IMR-90 (cell line): ENCODE measurements at regions not wholly inside any gene's neighbourhood (a gene's known extent, or its start where the extent isn't known, plus 50 kb on each side); places are given as distances from the start of the nearest gene placed in this dataset.

Experiments used
- POLR2A ChIP-seq: IDR thresholded peaks from 2 replicates; pipeline ENCODE4 v1.6.1; 2012; ENCODE audit warnings: mild to moderate bottlenecking, low read depth, low read length
- RCOR1 ChIP-seq: IDR thresholded peaks from 2 replicates; pipeline ENCODE4 v1.6.1; 2012; ENCODE audit warnings: mild to moderate bottlenecking, low read length, improper control_type of control experiment; ENCODE audit not compliant: insufficient replicate concordance
- TF ChIP-seq, protein P1 (sequence below): conservative IDR thresholded peaks from 2 replicates; pipeline ENCODE4 v1.5.1; 2012; ENCODE audit warnings: mild to moderate bottlenecking, low read depth, low read length, improper control_type of control experiment

DNA sequence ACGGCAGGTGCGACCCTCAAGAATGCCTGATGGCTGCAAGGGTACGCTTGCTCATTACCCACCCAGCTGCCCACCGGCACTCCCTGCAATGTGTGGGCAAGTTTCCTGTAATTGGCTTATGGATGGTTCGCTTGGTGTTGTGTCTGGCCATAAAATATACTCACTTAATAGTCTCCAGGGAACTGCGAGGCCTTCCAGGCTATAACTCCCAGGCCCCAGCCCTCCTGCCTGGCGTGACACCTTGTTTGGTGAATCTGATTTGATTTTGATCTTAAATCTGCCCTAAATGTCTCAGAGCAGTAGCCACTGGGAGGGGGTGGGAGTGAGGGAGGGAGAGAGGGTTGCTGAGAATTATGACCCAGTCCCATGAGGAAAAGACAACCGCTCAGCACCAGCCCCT is 572.2 kb downstream of the BUD13 start:
- TF ChIP-seq, protein P1, sequence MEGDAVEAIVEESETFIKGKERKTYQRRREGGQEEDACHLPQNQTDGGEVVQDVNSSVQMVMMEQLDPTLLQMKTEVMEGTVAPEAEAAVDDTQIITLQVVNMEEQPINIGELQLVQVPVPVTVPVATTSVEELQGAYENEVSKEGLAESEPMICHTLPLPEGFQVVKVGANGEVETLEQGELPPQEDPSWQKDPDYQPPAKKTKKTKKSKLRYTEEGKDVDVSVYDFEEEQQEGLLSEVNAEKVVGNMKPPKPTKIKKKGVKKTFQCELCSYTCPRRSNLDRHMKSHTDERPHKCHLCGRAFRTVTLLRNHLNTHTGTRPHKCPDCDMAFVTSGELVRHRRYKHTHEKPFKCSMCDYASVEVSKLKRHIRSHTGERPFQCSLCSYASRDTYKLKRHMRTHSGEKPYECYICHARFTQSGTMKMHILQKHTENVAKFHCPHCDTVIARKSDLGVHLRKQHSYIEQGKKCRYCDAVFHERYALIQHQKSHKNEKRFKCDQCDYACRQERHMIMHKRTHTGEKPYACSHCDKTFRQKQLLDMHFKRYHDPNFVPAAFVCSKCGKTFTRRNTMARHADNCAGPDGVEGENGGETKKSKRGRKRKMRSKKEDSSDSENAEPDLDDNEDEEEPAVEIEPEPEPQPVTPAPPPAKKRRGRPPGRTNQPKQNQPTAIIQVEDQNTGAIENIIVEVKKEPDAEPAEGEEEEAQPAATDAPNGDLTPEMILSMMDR: no peak
- TF ChIP-seq POLR2A (no peak), RCOR1 (no peak)
